A673 (cell line): ENCODE measurements at regions not wholly inside any gene's neighbourhood (a gene's known extent, or its start where the extent isn't known, plus 50 kb on each side); places are given as distances from the start of the nearest gene placed in this dataset.

Experiments used
- BruUV-seq: library from RNA; stranded (reverse); fragments of 400-500 nt; replicated peaks from 2 replicates; lab custom pipeline; 2021; lab: Mats Ljungman, UMichigan
- CTCF ChIA-PET: fragments of 300-600 bp; sonication (Branson Sonifier 250); formaldehyde crosslinking; loops from one replicate; lab custom pipeline; 2022; ENCODE audit warnings: antibody characterized with exemption; lab: Charles Lee
- POLR2A ChIA-PET: fragments of 300-600 bp; sonication (Branson Sonifier 250); formaldehyde crosslinking; loops from one replicate; lab custom pipeline; 2022; ENCODE audit warnings: antibody characterized with exemption; ENCODE audit not compliant: low non-redundant PET; lab: Charles Lee
- DNase-seq: peaks from one replicate; pipeline ENCODE4 v3.0.0-alpha.2; 2015; ENCODE audit warnings: low spot score
- H3K27ac ChIP-seq: fragments of 200-600 bp; sonication (generic); 2 replicates; pipeline ENCODE4 v1.5.1; 2016; ENCODE audit warnings: mixed run types, low read depth, mild to moderate bottlenecking, mixed read lengths, antibody characterized with exemption, low read length; ENCODE audit not compliant: poor library complexity, severe bottlenecking
- H3K27me3 ChIP-seq: fragments of 200-600 bp; sonication (generic); replicated peaks from 2 replicates; pipeline ENCODE4 v1.6.1; 2017; ENCODE audit warnings: mixed run types, low read depth, mild to moderate bottlenecking, mixed read lengths, antibody characterized with exemption, low read length; ENCODE audit not compliant: insufficient read depth, poor library complexity
- H3K36me3 ChIP-seq: fragments of 200-600 bp; sonication (generic); 2 replicates; pipeline ENCODE4 v1.6.1; 2016; ENCODE audit warnings: mixed run types, mild to moderate bottlenecking, mixed read lengths, antibody characterized with exemption, low read length; ENCODE audit not compliant: insufficient read depth, poor library complexity, severe bottlenecking
- H3K4me1 ChIP-seq: fragments of 200-600 bp; sonication (generic); 2 replicates; pipeline ENCODE4 v1.6.1; 2017; ENCODE audit warnings: mixed run types, mild to moderate bottlenecking, mixed read lengths, antibody characterized with exemption, low read length; ENCODE audit not compliant: insufficient read depth, poor library complexity, severe bottlenecking
- H3K4me3 ChIP-seq: fragments of 200-600 bp; sonication (generic); 2 replicates; pipeline ENCODE4 v1.5.1; 2016; ENCODE audit warnings: low read depth, mixed run types, mild to moderate bottlenecking, mixed read lengths, low read length; ENCODE audit not compliant: poor library complexity, severe bottlenecking
- H3K9me3 ChIP-seq: fragments of 200-600 bp; sonication (generic); 2 replicates; pipeline ENCODE4 v1.6.1; 2016; ENCODE audit warnings: mixed run types, low read depth, mild to moderate bottlenecking, mixed read lengths, antibody characterized with exemption, low read length; ENCODE audit not compliant: poor library complexity, severe bottlenecking
- CTCF ChIP-seq: fragments of 300-800, 200-600 bp; sonication (generic); conservative IDR thresholded peaks from 2 replicates; pipeline ENCODE4 v1.5.1; 2017; ENCODE audit warnings: low read depth, mild to moderate bottlenecking, antibody characterized with exemption, low read length, moderate library complexity, mixed read lengths
- EZH2 ChIP-seq: fragments of 200-600 bp; sonication (generic); IDR thresholded peaks from 2 replicates; pipeline ENCODE4 v1.6.1; 2017; ENCODE audit warnings: borderline replicate concordance, low read depth, mild to moderate bottlenecking, mixed read lengths, antibody characterized with exemption, low read length; ENCODE audit not compliant: poor library complexity, severe bottlenecking
- intact Hi-C: fragments of 100-400 bp; cut with micrococcal nuclease; formaldehyde crosslinking; loops from one replicate; pipeline ENCODE4 v1.10.0; 2022; ENCODE audit not compliant: unreplicated experiment

- intact Hi-C loops = no loop called here
- Histone ChIP-seq H3K4me1 (no peaks in the 10 kb centered on the region), H3K36me3 (no peaks in the 10 kb centered on the region), H3K4me3 (no peak overlapping the region), H3K9me3 (peaks cover 9% of the 10 kb centered on the region), H3K27me3 (no peaks in the 10 kb centered on the region), H3K27ac (no peak overlapping the region)
- TF ChIP-seq EZH2 (no peak), CTCF (no peak)
- no TSS peak for BruUV-seq
- CTCF ChIA-PET = no interaction called here
- no peak for DNase-seq
- POLR2A ChIA-PET = no interaction called here
Measured at GRCh38 chr20:47427067-47427466, 70.6 kb upstream of the ZMYND8 start.

GRCh38 chr20:47427746-47428145, 71.2 kb upstream of the ZMYND8 start:
- intact Hi-C loops = no loop called here
- Histone ChIP-seq H3K27me3 (no peaks in the 10 kb centered on the region), H3K9me3 (peaks cover 9% of the 10 kb centered on the region), H3K27ac (no peak overlapping the region), H3K4me3 (no peak overlapping the region), H3K4me1 (no peaks in the 10 kb centered on the region), H3K36me3 (no peaks in the 10 kb centered on the region)
- TF ChIP-seq EZH2 = no peak
- no peak for TF ChIP-seq CTCF
- ChIA-PET POLR2A (no interaction called here), CTCF (no interaction called here)
- DNase-seq = no peak
- no TSS peak for BruUV-seq

GRCh38 chr20:47428164-47428563, 71.7 kb upstream of the ZMYND8 start:
- TF ChIP-seq EZH2 = no peak
- TF ChIP-seq CTCF = no peak

More at GRCh38 chr20:47428164-47428563, 71.7 kb upstream of the ZMYND8 start:
- Histone ChIP-seq H3K27ac (no peak overlapping the region), H3K4me3 (no peak overlapping the region), H3K9me3 (peaks cover 9% of the 10 kb centered on the region), H3K4me1 (no peaks in the 10 kb centered on the region), H3K27me3 (no peaks in the 10 kb centered on the region), H3K36me3 (no peaks in the 10 kb centered on the region)
- DNase-seq = no peak
- ChIA-PET CTCF (no interaction called here), POLR2A (no interaction called here)
- BruUV-seq = no TSS peak
- intact Hi-C loops = no loop called here
